Lower lobe of right lung (tissue), 2 donors: ENCODE measurements at regions not wholly inside any gene's neighbourhood (a gene's known extent, or its start where the extent isn't known, plus 50 kb on each side); places are given as distances from the start of the nearest gene placed in this dataset.

Experiments used
- ATAC-seq, 2 donors: fragments of 200-7000 bp; cut with Tn5 transposase; one replicate each; pipeline ENCODE4 v1.9.1; 2020 to 2022; ENCODE audit warnings: mild to moderate bottlenecking in 2 of 2, moderate library complexity in 2 of 2
- DNase-seq: peaks from one replicate; pipeline ENCODE4 v3.0.0-alpha.2; 2020
- H3K27ac ChIP-seq: fragments of 200-600 bp; one replicate; pipeline ENCODE4 v1.8.0; 2022
- H3K27me3 ChIP-seq: fragments of 200-600 bp; one replicate; pipeline ENCODE4 v1.8.0; 2022; ENCODE audit warnings: low read depth
- H3K36me3 ChIP-seq: fragments of 200-600 bp; one replicate; pipeline ENCODE4 v1.8.0; 2022; ENCODE audit warnings: mild to moderate bottlenecking
- H3K4me1 ChIP-seq: fragments of 200-600 bp; one replicate; pipeline ENCODE4 v1.8.0; 2022
- H3K4me3 ChIP-seq: fragments of 200-600 bp; one replicate; pipeline ENCODE4 v1.8.0; 2022; ENCODE audit warnings: mild to moderate bottlenecking
- H3K9me3 ChIP-seq: fragments of 200-600 bp; one replicate; pipeline ENCODE4 v1.8.0; 2022
- CTCF ChIP-seq: fragments of 200-600 bp; IDR thresholded peaks from one replicate; pipeline ENCODE4 v1.8.0; 2022; ENCODE audit warnings: antibody characterized with exemption, mild to moderate bottlenecking
- intact Hi-C: fragments of 100-400 bp; cut with DNase I; formaldehyde crosslinking; loops from one replicate; pipeline ENCODE4 v1.11.0; 2022
- donor health status: DM: no; HTN: yes; CAD: no; lungs with severe emphysema.

GRCh38 chr11:71125150-71125549 is 127.2 kb downstream of the SHANK2 start:
- TF ChIP-seq CTCF: no peak
- Histone ChIP-seq H3K4me1 (no peaks in the 10 kb centered on the region), H3K4me3 (no peak overlapping the region), H3K9me3 (no peaks in the 10 kb centered on the region), H3K27ac (no peak overlapping the region), H3K36me3 (no peaks in the 10 kb centered on the region), H3K27me3 (no peaks in the 10 kb centered on the region)
- ATAC-seq (peak in 1 of 2 donors; percentile 51), DNase-seq (no peak)
- intact Hi-C loops: no loop called here

GRCh38 chr11:71124127-71124526 is 128.2 kb downstream of the SHANK2 start:
- Histone ChIP-seq H3K36me3 (no peaks in the 10 kb centered on the region), H3K4me1 (no peaks in the 10 kb centered on the region), H3K27me3 (no peaks in the 10 kb centered on the region), H3K27ac (no peak overlapping the region), H3K9me3 (no peaks in the 10 kb centered on the region), H3K4me3 (no peak overlapping the region)
- no peak for TF ChIP-seq CTCF
- ATAC-seq: no peak
- intact Hi-C loops: no loop called here
- no peak for DNase-seq

DNA sequence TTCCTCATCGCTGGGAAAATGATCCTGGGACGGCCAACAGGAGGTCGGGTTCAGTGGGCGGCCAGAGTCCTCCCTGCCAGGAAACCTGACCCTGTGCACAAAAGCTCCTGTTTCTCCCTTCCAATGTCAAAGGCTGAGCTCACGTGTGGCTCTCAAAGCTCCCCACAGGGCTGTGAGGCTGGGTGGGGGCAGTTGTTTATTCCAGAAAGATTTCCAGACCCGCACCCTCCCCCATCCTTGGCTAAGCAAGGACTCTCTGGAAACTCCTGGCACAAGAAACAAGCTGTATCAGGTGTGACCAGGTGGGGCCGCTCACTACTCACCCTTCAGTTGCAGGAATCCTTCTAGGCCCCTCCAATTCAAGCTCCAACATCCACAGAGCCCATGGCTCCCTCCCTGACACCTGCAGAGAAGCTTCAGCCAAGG is 131.9 kb downstream of the SHANK2 start:
- ATAC-seq (peak; percentile 73 to 80), DNase-seq (peak; percentile 56)
- intact Hi-C loops: no loop called here
- Histone ChIP-seq H3K36me3 (no peaks in the 10 kb centered on the region), H3K4me1 (no peaks in the 10 kb centered on the region), H3K4me3 (no peak overlapping the region), H3K27ac (no peak overlapping the region), H3K27me3 (no peaks in the 10 kb centered on the region), H3K9me3 (no peaks in the 10 kb centered on the region)
- TF ChIP-seq CTCF: no peak

DNA sequence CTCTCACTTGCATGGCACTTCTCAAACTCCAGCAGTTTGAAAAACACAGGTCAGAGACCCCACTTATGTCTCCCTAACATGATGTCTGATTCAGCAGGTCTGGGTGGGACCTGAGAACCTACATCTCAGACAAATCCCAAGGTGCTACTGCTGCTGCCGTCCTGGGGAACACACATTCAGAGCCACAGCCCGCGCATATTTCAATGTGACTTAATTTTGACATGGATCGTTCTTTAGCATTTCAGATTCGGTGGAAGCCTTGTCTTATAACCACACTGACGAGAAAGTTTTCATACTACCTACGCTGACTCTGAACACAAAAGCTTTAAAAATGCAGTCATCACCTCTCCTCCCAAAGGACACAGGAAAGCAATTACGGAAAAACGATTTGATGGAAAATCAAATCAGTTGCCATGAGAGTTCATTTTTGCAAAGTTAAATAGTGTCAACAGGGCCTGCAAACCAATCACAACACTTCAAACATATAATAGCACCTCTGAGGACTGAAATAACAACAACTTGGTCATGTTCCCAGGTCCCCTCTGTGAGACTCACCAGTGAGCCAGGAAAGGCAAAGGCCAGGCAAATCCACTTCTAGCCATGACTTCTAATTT is 132.6 kb downstream of the SHANK2 start:
- Histone ChIP-seq H3K4me1 (no peaks in the 10 kb centered on the region), H3K36me3 (no peaks in the 10 kb centered on the region), H3K27ac (no peak overlapping the region), H3K27me3 (no peaks in the 10 kb centered on the region), H3K4me3 (no peak overlapping the region), H3K9me3 (no peaks in the 10 kb centered on the region)
- intact Hi-C loops: no loop called here
- DNase-seq: no peak
- TF ChIP-seq CTCF: no peak
- peak in 1 of 2 donors; percentile 11 for ATAC-seq

DNA sequence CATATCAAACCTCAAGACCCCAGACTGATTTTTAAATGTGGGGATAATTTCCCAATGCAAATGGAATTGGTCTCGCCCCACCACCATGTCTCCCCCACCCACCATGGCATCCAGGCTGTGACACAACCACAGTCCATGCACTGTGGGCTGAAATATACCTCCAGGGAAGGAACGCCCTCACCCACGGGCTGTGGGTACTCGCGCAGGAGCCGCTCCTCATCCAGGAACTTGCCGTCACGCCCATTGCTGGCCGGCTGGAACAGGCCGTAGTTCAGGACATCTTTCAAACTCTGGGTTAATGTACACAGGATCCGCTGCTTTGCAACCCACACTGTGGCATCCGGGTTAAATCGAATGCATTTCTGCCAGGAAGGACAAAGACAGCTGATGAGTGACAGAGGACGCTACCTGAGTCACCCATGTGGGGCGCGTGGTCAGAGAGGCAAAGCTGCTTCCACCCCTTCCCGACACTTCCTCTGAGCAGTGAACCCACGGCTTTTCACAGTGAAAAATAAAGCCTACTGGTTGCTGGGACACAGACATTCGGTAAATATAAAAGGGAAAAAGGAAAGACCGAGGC is 133.6 kb downstream of the SHANK2 start:
- Histone ChIP-seq H3K9me3 (no peaks in the 10 kb centered on the region), H3K4me3 (no peak overlapping the region), H3K36me3 (no peaks in the 10 kb centered on the region), H3K27ac (no peak overlapping the region), H3K27me3 (no peaks in the 10 kb centered on the region), H3K4me1 (no peaks in the 10 kb centered on the region)
- no peak for TF ChIP-seq CTCF
- intact Hi-C loops: no loop called here
- ATAC-seq: peak in 1 of 2 donors; percentile 15
- DNase-seq: no peak
